SK-N-SH (cell line): ENCODE measurements at regions not wholly inside any gene's neighbourhood (a gene's known extent, or its start where the extent isn't known, plus 50 kb on each side); places are given as distances from the start of the nearest gene placed in this dataset.

Experiments
- CHD2 ChIP-seq: fragments of 150-350 bp; IDR thresholded peaks from 2 replicates; pipeline ENCODE4 v1.6.1; 2018; ENCODE audit warnings: low read length; ENCODE audit not compliant: partially characterized antibody
- EP300 ChIP-seq, 2 experiments: IDR thresholded peaks; 2 replicates each; pipeline versions ENCODE4 v1.4.0 to v1.6.1; 2012; ENCODE audit warnings: borderline replicate concordance in 1 of 2, low read depth in 1 of 2, low read length in 1 of 2
- FOSL2 ChIP-seq: IDR thresholded peaks from 2 replicates; pipeline ENCODE4 v1.4.0; 2012; ENCODE audit warnings: low read depth, mild to moderate bottlenecking, moderate library complexity, borderline replicate concordance
- FOXJ3 ChIP-seq: sonication (generic); formaldehyde crosslinking; IDR thresholded peaks from 2 replicates; pipeline ENCODE4 v1.5.1; 2020; ENCODE audit warnings: mild to moderate bottlenecking, missing genetic modification reagents
- JUND ChIP-seq: IDR thresholded peaks from 2 replicates; pipeline ENCODE4 v1.4.0; 2012
- NFIC ChIP-seq: IDR thresholded peaks from 2 replicates; pipeline ENCODE4 v1.4.0; 2012; ENCODE audit warnings: borderline replicate concordance
- POLR2AphosphoS5 ChIP-seq: IDR thresholded peaks from 2 replicates; pipeline ENCODE4 v1.6.1; 2012; ENCODE audit warnings: low read depth, low read length
- RAD21 ChIP-seq: IDR thresholded peaks from 2 replicates; pipeline ENCODE4 v1.6.1; 2012; ENCODE audit warnings: mild to moderate bottlenecking, low read length
- RFX5 ChIP-seq: IDR thresholded peaks from 2 replicates; pipeline ENCODE4 v1.6.1; 2012; ENCODE audit warnings: mild to moderate bottlenecking, improper control_type of control experiment, low read length
- TCF12 ChIP-seq: IDR thresholded peaks from 2 replicates; pipeline ENCODE4 v1.4.0; 2012
- TF ChIP-seq, protein P1 (sequence below): fragments of 200-600 bp; sonication (generic); IDR thresholded peaks from 2 replicates; pipeline ENCODE4 v1.6.1; 2017; ENCODE audit warnings: antibody characterized with exemption, mild to moderate bottlenecking, moderate library complexity
- TF ChIP-seq, protein P2 (sequence below): IDR thresholded peaks from 2 replicates; pipeline ENCODE4 v1.6.1; 2012; ENCODE audit warnings: mild to moderate bottlenecking, low read depth, low read length, moderate library complexity

GRCh38 chr4:162356181-162356580, 192.4 kb upstream of the FSTL5 start:
- TF ChIP-seq FOXJ3 (CRISPR knock-in tag), result no peak
- TF ChIP-seq TCF12, result no peak
- no peak for TF ChIP-seq FOSL2
- TF ChIP-seq EP300 (IDR thresholded peaks at IDR 0.05; ENCODE audit: borderline replicate concordance in 1 of 2, low read depth in 1 of 2, low read length in 1 of 2), result no peak
- no peak for TF ChIP-seq JUND
- no peak for TF ChIP-seq RFX5
- TF ChIP-seq, protein P1, sequence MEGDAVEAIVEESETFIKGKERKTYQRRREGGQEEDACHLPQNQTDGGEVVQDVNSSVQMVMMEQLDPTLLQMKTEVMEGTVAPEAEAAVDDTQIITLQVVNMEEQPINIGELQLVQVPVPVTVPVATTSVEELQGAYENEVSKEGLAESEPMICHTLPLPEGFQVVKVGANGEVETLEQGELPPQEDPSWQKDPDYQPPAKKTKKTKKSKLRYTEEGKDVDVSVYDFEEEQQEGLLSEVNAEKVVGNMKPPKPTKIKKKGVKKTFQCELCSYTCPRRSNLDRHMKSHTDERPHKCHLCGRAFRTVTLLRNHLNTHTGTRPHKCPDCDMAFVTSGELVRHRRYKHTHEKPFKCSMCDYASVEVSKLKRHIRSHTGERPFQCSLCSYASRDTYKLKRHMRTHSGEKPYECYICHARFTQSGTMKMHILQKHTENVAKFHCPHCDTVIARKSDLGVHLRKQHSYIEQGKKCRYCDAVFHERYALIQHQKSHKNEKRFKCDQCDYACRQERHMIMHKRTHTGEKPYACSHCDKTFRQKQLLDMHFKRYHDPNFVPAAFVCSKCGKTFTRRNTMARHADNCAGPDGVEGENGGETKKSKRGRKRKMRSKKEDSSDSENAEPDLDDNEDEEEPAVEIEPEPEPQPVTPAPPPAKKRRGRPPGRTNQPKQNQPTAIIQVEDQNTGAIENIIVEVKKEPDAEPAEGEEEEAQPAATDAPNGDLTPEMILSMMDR, result no peak
- no peak for TF ChIP-seq POLR2AphosphoS5
- no peak for TF ChIP-seq RAD21
- TF ChIP-seq CHD2, result no peak
- TF ChIP-seq, protein P2, sequence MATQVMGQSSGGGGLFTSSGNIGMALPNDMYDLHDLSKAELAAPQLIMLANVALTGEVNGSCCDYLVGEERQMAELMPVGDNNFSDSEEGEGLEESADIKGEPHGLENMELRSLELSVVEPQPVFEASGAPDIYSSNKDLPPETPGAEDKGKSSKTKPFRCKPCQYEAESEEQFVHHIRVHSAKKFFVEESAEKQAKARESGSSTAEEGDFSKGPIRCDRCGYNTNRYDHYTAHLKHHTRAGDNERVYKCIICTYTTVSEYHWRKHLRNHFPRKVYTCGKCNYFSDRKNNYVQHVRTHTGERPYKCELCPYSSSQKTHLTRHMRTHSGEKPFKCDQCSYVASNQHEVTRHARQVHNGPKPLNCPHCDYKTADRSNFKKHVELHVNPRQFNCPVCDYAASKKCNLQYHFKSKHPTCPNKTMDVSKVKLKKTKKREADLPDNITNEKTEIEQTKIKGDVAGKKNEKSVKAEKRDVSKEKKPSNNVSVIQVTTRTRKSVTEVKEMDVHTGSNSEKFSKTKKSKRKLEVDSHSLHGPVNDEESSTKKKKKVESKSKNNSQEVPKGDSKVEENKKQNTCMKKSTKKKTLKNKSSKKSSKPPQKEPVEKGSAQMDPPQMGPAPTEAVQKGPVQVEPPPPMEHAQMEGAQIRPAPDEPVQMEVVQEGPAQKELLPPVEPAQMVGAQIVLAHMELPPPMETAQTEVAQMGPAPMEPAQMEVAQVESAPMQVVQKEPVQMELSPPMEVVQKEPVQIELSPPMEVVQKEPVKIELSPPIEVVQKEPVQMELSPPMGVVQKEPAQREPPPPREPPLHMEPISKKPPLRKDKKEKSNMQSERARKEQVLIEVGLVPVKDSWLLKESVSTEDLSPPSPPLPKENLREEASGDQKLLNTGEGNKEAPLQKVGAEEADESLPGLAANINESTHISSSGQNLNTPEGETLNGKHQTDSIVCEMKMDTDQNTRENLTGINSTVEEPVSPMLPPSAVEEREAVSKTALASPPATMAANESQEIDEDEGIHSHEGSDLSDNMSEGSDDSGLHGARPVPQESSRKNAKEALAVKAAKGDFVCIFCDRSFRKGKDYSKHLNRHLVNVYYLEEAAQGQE, result no peak
- no peak for TF ChIP-seq NFIC
